GM21528 (cell line): ENCODE measurements at regions not wholly inside any gene's neighbourhood (a gene's known extent, or its start where the extent isn't known, plus 50 kb on each side); places are given as distances from the start of the nearest gene placed in this dataset.

Source experiments
- ATAC-seq: cut with Tn5 transposase; IDR thresholded peaks from one replicate; pipeline ENCODE4 v1.9.1; 2021; ENCODE audit warnings: mild to moderate bottlenecking, moderate library complexity; ENCODE audit not compliant: unreplicated experiment, low FRiP score

GRCh38 chr12:118603610-118604361 lies 227.4 kb downstream of the SUDS3 start:
- ATAC-seq = no peak

- ATAC-seq = no peak
Measured at GRCh38 chr12:118606690-118607089, 230.3 kb downstream of the SUDS3 start.

GRCh38 chr12:118607831-118608230 lies 231.5 kb downstream of the SUDS3 start:
- no peak for ATAC-seq

GRCh38 chr12:118608770-118609344 lies 232.5 kb downstream of the SUDS3 start:
- no peak for ATAC-seq

GRCh38 chr12:118611295-118611694 lies 234.9 kb downstream of the SUDS3 start:
- ATAC-seq = no peak

- ATAC-seq = no peak
Measured at GRCh38 chr12:118611770-118612169, 235.4 kb downstream of the SUDS3 start.

- ATAC-seq = no peak
Measured at GRCh38 chr12:118617611-118618450, 241.5 kb downstream of the SUDS3 start.

- ATAC-seq = no peak
Measured at GRCh38 chr12:118618695-118619094, 242.3 kb downstream of the SUDS3 start.

- no peak for ATAC-seq
Measured at GRCh38 chr12:118625050-118625675, 248.8 kb downstream of the SUDS3 start.

- ATAC-seq = no peak
Measured at GRCh38 chr12:118633071-118633470, 256.7 kb downstream of the SUDS3 start.

- no peak for ATAC-seq
Measured at GRCh38 chr12:118635276-118635675, 258.9 kb downstream of the SUDS3 start.

- no peak for ATAC-seq
Measured at GRCh38 chr12:118637767-118638370, 261.5 kb downstream of the SUDS3 start.

- no peak for ATAC-seq
Measured at GRCh38 chr12:118641249-118641648, 264.9 kb downstream of the SUDS3 start.

GRCh38 chr12:118645219-118645618 lies 268.9 kb downstream of the SUDS3 start:
- ATAC-seq = no peak

- ATAC-seq = no peak
Measured at GRCh38 chr12:118649765-118650585, 273.6 kb downstream of the SUDS3 start.

- ATAC-seq = no peak
Measured at GRCh38 chr12:118650586-118650960, 274.2 kb downstream of the SUDS3 start.

- no peak for ATAC-seq
Measured at GRCh38 chr12:118651487-118651886, 275.1 kb downstream of the SUDS3 start.

GRCh38 chr12:118655588-118655987 lies 279.2 kb downstream of the SUDS3 start:
- ATAC-seq = no peak

- no peak for ATAC-seq
Measured at GRCh38 chr12:118680356-118680963, 300.9 kb upstream of the SRRM4 start.
